ENCODE measurements at regions not wholly inside any gene's neighbourhood (a gene's known extent, or its start where the extent isn't known, plus 50 kb on each side); places are given as distances from the start of the nearest gene placed in this dataset.

GRCh38 chr5:160906090-160906489 lies 54.1 kb upstream of the ATP10B start:
- TF ChIP-seq CTCF (IDR thresholded peaks at IDR 0.05): no peak
- no peak for TF ChIP-seq POLR2A (IDR thresholded peaks at IDR 0.05)

Data from lower leg skin (tissue), 3 donors.